B cell (primary cell): ENCODE measurements at regions not wholly inside any gene's neighbourhood (a gene's known extent, or its start where the extent isn't known, plus 50 kb on each side); places are given as distances from the start of the nearest gene placed in this dataset.

Source experiments
- ATAC-seq: fragments of 200-7000 bp; cut with Tn5 transposase; one replicate; pipeline ENCODE4 v1.10.0; 2021; ENCODE audit warnings: low read depth, mild to moderate bottlenecking, moderate number of reproducible peaks, moderate library complexity
- CTCF ChIA-PET: fragments of 350-600 bp; sonication (Branson Sonifier 250); formaldehyde crosslinking; loops from one replicate; lab custom pipeline; 2021; ENCODE audit warnings: antibody characterized with exemption, inconsistent platforms; lab: Charles Lee
- POLR2A ChIA-PET: fragments of 350-600 bp; sonication (Branson Sonifier 250); formaldehyde crosslinking; loops from one replicate; lab custom pipeline; 2021; ENCODE audit warnings: antibody characterized with exemption; lab: Charles Lee
- DNase-seq: peaks from one replicate; pipeline ENCODE4 v3.0.0; 2013
- H2AFZ ChIP-seq: 2 replicates; pipeline ENCODE4 v1.6.1; 2012; ENCODE audit warnings: mild to moderate bottlenecking, low read depth, low read length; ENCODE audit not compliant: insufficient read depth, poor library complexity, severe bottlenecking
- H3K27ac ChIP-seq, 2 donors: 1 replicate in 1 of 2; 2 replicates in 1 of 2; pipeline ENCODE4 v1.5.1; 2012 to 2013; ENCODE audit warnings: low read length in 2 of 2, mild to moderate bottlenecking in 2 of 2, moderate library complexity in 1 of 2
- H3K27me3 ChIP-seq, 4 experiments: fragments of 200-600 bp in 1 of 4; sonication (generic) in 1 of 4; replicated peaks in 1 of 4; 1 replicate in 2 of 4; 2 replicates in 2 of 4; pipeline versions ENCODE4 v1.6.1 to v1.7.0; 2013 to 2016; ENCODE audit warnings: low read length in 3 of 4, mild to moderate bottlenecking in 2 of 4, mixed read lengths in 1 of 4, moderate library complexity in 1 of 4; ENCODE audit not compliant: insufficient read depth in 4 of 4, control insufficient read depth in 3 of 4; ENCODE audit errors: control extremely low read depth in 1 of 4
- H3K36me3 ChIP-seq, 2 experiments: replicated peaks in 1 of 2; 1 replicate in 1 of 2; 2 replicates in 1 of 2; pipeline versions ENCODE4 v1.6.1 to v1.7.1; 2013; ENCODE audit warnings: low read length in 1 of 2; ENCODE audit not compliant: insufficient read depth in 2 of 2, control insufficient read depth in 1 of 2; ENCODE audit errors: control extremely low read depth in 1 of 2, extremely low read depth in 1 of 2
- H3K4me1 ChIP-seq, 2 donors: fragments of 200-600 bp in 1 of 2; sonication (generic) in 1 of 2; 1 replicate in 1 of 2; 2 replicates in 1 of 2; pipeline versions ENCODE4 v1.5.1 to v1.6.1; 2013 to 2017; ENCODE audit warnings: low read length in 2 of 2; ENCODE audit not compliant: control insufficient read depth in 2 of 2, insufficient read depth in 2 of 2
- H3K4me2 ChIP-seq: replicated peaks from 2 replicates; pipeline ENCODE3; 2012; ENCODE audit warnings: mild to moderate bottlenecking, low read depth, low read length; ENCODE audit not compliant: poor library complexity, severe bottlenecking
- H3K4me3 ChIP-seq, 5 experiments: fragments of 200-600 bp in 1 of 5; sonication (generic) in 1 of 5; 1 replicate in 3 of 5; 2 replicates in 2 of 5; pipeline versions ENCODE4 v1.5.1 to v1.7.0; 2011 to 2016; ENCODE audit warnings: low read length in 4 of 5, mild to moderate bottlenecking in 4 of 5, low read depth in 2 of 5, control low read depth in 1 of 5, moderate library complexity in 1 of 5; ENCODE audit not compliant: insufficient read depth in 1 of 5; ENCODE audit errors: control extremely low read depth in 1 of 5, extremely low read depth in 1 of 5
- H3K79me2 ChIP-seq: fragments of 200-600 bp; sonication (generic); one replicate; pipeline ENCODE4 v1.6.0; 2016; ENCODE audit warnings: low read length; ENCODE audit not compliant: control insufficient read depth, insufficient read depth
- H3K9ac ChIP-seq: fragments of 200-600 bp; sonication (generic); 2 replicates; pipeline ENCODE4 v1.6.1; 2017; ENCODE audit warnings: mild to moderate bottlenecking, low read length, moderate library complexity
- H3K9me3 ChIP-seq, 3 donors: one replicate each; pipeline versions ENCODE4 v1.6.1 to v1.7.1; 2013; ENCODE audit warnings: low read length in 2 of 3; ENCODE audit not compliant: control insufficient read depth in 2 of 3, insufficient read depth in 1 of 3; ENCODE audit errors: control extremely low read depth in 1 of 3
- H4K20me1 ChIP-seq: 2 replicates; pipeline ENCODE4 v1.6.0; 2012; ENCODE audit warnings: mild to moderate bottlenecking, low read length; ENCODE audit not compliant: insufficient read depth, control insufficient read depth, poor library complexity, severe bottlenecking
- H3K27ac Mint-ChIP-seq: one replicate; pipeline ENCODE4 v1.8.0; 2021; ENCODE audit warnings: mixed read lengths
- H3K27me3 Mint-ChIP-seq: one replicate; pipeline ENCODE4 v1.8.0; 2021; ENCODE audit warnings: mixed read lengths
- H3K4me1 Mint-ChIP-seq: one replicate; pipeline ENCODE4 v1.8.0; 2021; ENCODE audit warnings: mixed read lengths
- H3K4me3 Mint-ChIP-seq: one replicate; pipeline ENCODE4 v1.8.0; 2021; ENCODE audit warnings: mixed read lengths
- H3K9me3 Mint-ChIP-seq: one replicate; pipeline ENCODE4 v1.8.0; 2022; ENCODE audit warnings: mixed read lengths; ENCODE audit not compliant: insufficient read depth
- EZH2 ChIP-seq: IDR thresholded peaks from 2 replicates; pipeline ENCODE4 v1.6.1; 2012; ENCODE audit warnings: borderline replicate concordance, low read depth, mild to moderate bottlenecking, moderate library complexity, low read length; ENCODE audit not compliant: insufficient read depth, poor library complexity, severe bottlenecking
- WGBS: methylation state at CpG from one replicate; pipeline ENCODE4 v1.1.5; 2013; ENCODE audit warnings: missing lambda C conversion rate; ENCODE audit not compliant: insufficient coverage; 5-methylcytosine and 5-hydroxymethylcytosine counted together
- intact Hi-C: fragments of 100-400 bp; cut with micrococcal nuclease; formaldehyde crosslinking; loops from one replicate; pipeline ENCODE4 v1.10.0; 2022
- TF ChIP-seq, protein P1 (sequence below): fragments of 200-600 bp; IDR thresholded peaks from one replicate; pipeline ENCODE4 v1.8.0; 2022; ENCODE audit warnings: antibody characterized with exemption, mild to moderate bottlenecking

DNA sequence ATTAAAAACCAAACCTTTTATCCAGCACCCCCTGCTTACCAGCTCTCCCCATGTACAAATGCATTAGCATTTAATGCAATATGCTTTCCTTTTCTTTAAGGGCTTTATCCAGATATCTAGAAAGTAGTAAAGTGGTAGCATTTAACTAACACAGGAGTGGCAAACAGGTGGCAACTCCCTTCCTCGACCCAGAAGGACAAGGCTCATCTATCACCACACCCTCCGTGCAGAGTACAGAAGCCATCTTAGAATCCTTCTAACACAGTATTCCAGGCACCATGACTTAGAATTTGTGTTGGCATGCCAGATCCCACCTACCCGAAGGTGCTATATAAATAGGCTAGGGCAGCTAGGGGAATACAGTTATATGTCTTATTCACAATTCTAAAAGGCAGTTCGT, 148.6 kb upstream of the NSMCE3 start:
- Mint-ChIP-seq H3K27ac (no peak overlapping the region), H3K4me3 (no peak overlapping the region), H3K4me1 (no peaks in the 10 kb centered on the region), H3K9me3 (no peaks in the 10 kb centered on the region), H3K27me3 (no peaks in the 10 kb centered on the region)
- intact Hi-C loops = no loop called here
- H3K27ac ChIP-seq = no peak overlapping the region
- TF ChIP-seq EZH2 = no peak
- TF ChIP-seq, protein P1, sequence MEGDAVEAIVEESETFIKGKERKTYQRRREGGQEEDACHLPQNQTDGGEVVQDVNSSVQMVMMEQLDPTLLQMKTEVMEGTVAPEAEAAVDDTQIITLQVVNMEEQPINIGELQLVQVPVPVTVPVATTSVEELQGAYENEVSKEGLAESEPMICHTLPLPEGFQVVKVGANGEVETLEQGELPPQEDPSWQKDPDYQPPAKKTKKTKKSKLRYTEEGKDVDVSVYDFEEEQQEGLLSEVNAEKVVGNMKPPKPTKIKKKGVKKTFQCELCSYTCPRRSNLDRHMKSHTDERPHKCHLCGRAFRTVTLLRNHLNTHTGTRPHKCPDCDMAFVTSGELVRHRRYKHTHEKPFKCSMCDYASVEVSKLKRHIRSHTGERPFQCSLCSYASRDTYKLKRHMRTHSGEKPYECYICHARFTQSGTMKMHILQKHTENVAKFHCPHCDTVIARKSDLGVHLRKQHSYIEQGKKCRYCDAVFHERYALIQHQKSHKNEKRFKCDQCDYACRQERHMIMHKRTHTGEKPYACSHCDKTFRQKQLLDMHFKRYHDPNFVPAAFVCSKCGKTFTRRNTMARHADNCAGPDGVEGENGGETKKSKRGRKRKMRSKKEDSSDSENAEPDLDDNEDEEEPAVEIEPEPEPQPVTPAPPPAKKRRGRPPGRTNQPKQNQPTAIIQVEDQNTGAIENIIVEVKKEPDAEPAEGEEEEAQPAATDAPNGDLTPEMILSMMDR = no peak
- no peak overlapping the region for H2AFZ ChIP-seq
- no peak for DNase-seq
- POLR2A ChIA-PET = no interaction called here
- no peaks in the 10 kb centered on the region for H3K9me3 ChIP-seq
- H3K4me2 ChIP-seq = no peak overlapping the region
- no CpG with 5 or more reads among the region's 4 CpGs for WGBS
- no peaks in the 10 kb centered on the region for H3K36me3 ChIP-seq
- H3K4me3 ChIP-seq = no peak overlapping the region
- H3K79me2 ChIP-seq = no peaks in the 10 kb centered on the region
- no peak for ATAC-seq
- H4K20me1 ChIP-seq = no peaks in the 10 kb centered on the region
- no peaks in the 10 kb centered on the region for H3K4me1 ChIP-seq
- H3K27me3 ChIP-seq = no peaks in the 10 kb centered on the region
- CTCF ChIA-PET = no interaction called here
- no peak overlapping the region for H3K9ac ChIP-seq

DNA sequence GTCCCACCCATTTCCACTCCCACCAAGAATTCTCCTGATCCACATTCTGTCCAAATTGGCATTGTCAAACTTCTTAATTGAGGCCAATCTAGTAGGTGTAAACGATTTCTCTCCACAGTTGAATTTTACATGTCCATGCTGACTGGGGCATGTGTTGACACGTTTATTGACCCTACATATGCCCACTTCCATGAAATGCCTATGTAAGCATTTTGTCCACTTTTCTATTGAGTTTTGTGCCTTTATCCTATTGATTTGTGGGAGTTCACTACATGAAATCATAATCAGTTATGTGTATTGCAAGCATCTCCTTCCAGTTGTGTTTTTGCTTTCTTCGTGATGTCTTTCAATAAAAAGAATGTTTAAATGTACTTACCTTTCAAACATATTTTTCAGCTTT, 141.7 kb upstream of the NSMCE3 start:
- intact Hi-C loops = no loop called here
- POLR2A ChIA-PET = no interaction called here

More for the DNA sequence above, 141.7 kb upstream of the NSMCE3 start:
- TF ChIP-seq EZH2 = no peak
- TF ChIP-seq, protein P1 = no peak
- ATAC-seq (no peak), DNase-seq (no peak)
- H3K4me1 ChIP-seq = no peaks in the 10 kb centered on the region
- H3K27ac ChIP-seq = no peak overlapping the region
- H3K9ac ChIP-seq = no peak overlapping the region
- H3K4me3 Mint-ChIP-seq = no peak overlapping the region
- peaks cover 3% of the 10 kb centered on the region for H3K9me3 Mint-ChIP-seq
- no peaks in the 10 kb centered on the region for H3K79me2 ChIP-seq
- WGBS = no CpG with 5 or more reads among the region's 3 CpGs
- no peaks in the 10 kb centered on the region for H3K4me1 Mint-ChIP-seq
- no peak overlapping the region for H2AFZ ChIP-seq
- H3K27me3 ChIP-seq = peaks cover 0 to 9% (median 0%) of the 10 kb centered on the region in 4 experiments
- no peak overlapping the region for H3K4me3 ChIP-seq
- CTCF ChIA-PET = no interaction called here
- H3K27me3 Mint-ChIP-seq = peaks cover 10% of the 10 kb centered on the region
- no peaks in the 10 kb centered on the region for H4K20me1 ChIP-seq
- H3K4me2 ChIP-seq = no peak overlapping the region
- H3K36me3 ChIP-seq = no peaks in the 10 kb centered on the region
- H3K27ac Mint-ChIP-seq = no peak overlapping the region
- no peaks in the 10 kb centered on the region for H3K9me3 ChIP-seq
